ENCODE measurements at regions not wholly inside any gene's neighbourhood (a gene's known extent, or its start where the extent isn't known, plus 50 kb on each side); places are given as distances from the start of the nearest gene placed in this dataset.

DNA sequence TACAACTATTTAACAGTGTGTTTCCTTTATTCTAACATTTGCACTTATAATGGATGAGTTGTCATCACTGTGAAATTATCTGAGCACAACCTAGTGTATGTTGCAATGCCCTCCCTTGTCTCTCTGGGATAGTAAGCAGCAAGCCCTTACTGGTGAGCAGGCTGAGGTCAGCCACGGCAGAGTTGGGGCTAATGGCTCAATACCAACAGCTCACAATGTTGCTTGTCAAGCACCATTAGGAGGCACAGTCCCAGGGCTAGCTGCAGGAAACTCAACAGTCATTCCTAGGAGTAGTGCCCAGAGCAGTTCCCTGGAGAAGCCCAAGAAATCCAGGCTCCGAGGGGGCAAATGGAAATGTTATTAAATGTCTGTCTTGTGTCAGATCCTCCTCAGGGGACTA, 858.4 kb downstream of the GRID1 start:
- DNase-seq (ENCODE audit: low spot score), result no peak
- TF ChIP-seq, protein P1, sequence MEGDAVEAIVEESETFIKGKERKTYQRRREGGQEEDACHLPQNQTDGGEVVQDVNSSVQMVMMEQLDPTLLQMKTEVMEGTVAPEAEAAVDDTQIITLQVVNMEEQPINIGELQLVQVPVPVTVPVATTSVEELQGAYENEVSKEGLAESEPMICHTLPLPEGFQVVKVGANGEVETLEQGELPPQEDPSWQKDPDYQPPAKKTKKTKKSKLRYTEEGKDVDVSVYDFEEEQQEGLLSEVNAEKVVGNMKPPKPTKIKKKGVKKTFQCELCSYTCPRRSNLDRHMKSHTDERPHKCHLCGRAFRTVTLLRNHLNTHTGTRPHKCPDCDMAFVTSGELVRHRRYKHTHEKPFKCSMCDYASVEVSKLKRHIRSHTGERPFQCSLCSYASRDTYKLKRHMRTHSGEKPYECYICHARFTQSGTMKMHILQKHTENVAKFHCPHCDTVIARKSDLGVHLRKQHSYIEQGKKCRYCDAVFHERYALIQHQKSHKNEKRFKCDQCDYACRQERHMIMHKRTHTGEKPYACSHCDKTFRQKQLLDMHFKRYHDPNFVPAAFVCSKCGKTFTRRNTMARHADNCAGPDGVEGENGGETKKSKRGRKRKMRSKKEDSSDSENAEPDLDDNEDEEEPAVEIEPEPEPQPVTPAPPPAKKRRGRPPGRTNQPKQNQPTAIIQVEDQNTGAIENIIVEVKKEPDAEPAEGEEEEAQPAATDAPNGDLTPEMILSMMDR (IDR thresholded peaks at IDR 0.05; ENCODE audit: borderline replicate concordance, control extremely low read depth, extremely low read depth, insufficient read depth, missing control alignments), result no peak
- in situ Hi-C loops (cut with MboI; ENCODE audit: low sequenced_read_pairs, unreplicated experiment), result no loop called here

DNA sequence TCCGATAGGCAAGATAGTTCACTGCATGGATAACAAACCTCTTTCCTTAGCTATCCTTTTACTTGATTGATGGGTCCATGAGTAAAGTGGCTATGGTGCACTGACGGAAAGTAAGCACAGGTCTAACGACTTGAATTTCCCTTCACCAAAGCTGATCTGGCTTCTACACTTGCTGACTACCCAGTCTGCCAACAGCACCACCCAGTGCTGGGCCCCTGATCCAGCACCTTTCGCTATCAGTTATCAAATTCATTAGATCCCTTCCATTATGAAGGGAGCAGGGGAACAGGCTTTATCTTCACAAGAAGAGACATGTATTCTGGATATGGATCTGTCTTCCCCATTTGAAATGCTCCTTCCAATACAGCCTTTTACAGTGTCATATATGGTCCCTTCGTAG, 855.9 kb downstream of the GRID1 start:
- DNase-seq (ENCODE audit: low spot score), result no peak
- TF ChIP-seq, protein P1 (IDR thresholded peaks at IDR 0.05; ENCODE audit: borderline replicate concordance, control extremely low read depth, extremely low read depth, insufficient read depth, missing control alignments), result no peak
- in situ Hi-C loops (cut with MboI; ENCODE audit: low sequenced_read_pairs, unreplicated experiment), result no loop called here

DNA sequence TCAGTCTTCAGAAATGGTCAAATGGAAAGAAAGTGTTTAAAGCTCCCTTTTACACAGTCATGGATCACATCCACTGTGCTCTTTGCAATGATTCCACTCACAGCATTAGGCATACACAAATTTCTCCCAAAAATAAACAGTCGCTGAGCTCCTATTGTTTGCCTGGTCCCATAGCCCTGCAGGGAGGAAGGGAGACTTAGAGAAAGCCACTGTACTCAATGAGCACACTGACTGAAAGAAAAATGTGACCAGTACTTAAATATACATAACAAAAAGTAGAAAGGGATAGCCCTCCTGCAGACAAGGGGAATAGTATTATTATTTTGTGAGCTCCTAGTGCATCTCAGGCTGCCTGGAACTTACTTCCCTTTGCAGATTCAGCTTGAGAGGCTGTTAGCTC, 853.2 kb downstream of the GRID1 start:
- in situ Hi-C loops (cut with MboI; ENCODE audit: low sequenced_read_pairs, unreplicated experiment), result no loop called here
- no peak for DNase-seq (ENCODE audit: low spot score)
- TF ChIP-seq, protein P1 (IDR thresholded peaks at IDR 0.05; ENCODE audit: borderline replicate concordance, control extremely low read depth, extremely low read depth, insufficient read depth, missing control alignments), result no peak

DNA sequence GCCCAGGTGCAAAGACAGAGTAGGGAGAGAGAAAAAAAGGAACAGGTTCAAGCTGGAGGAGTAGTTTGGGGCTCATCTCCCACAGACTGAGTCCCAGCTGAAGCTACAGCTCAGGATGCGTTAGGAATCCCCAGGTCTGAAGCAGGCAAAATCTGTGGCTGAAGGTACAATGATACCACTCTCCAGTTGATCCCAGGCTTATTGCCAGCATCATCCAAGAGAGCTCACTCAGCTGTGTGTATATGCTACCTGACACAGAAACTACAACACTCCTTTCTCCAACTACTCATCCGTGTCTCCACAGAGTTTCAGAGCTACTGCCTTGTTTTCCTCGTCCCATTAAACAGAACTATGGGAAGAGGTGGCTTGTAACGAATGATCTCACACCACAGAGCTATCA, 851.3 kb downstream of the GRID1 start:
- in situ Hi-C loops (cut with MboI; ENCODE audit: low sequenced_read_pairs, unreplicated experiment), result no loop called here

DNA sequence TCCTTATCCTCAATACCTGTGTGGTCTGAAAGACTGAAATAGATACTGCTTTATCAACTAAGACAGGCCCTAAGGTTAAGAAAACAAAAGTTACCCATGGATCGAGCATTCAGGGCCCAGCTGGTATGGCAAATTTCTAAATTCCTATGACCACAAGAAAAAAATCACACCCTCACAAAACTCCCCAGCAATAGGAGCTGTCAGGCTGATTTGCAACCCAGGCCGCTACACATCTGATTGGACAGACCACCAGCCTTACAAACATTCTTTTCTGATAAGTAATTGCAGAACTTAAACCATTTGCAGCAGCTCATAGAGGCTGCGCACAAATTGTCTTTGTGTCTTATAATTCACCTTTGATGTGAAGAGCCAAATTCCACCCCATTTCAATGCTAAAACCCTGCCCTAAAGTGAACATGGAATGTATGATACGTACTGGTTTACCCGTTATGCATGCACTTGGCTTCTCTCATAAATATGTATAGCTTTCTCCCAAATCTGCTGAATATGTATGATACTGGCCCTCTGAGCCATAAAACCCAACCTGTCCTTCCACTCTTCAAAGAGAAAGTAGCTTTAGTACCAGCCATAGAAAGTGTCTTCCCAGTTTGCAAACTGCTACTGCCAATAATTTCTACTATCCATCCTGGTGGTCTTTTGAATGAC, 842.5 kb downstream of the GRID1 start:
- in situ Hi-C loops (cut with MboI; ENCODE audit: low sequenced_read_pairs, unreplicated experiment), result no loop called here
- TF ChIP-seq, protein P1 (IDR thresholded peaks at IDR 0.05; ENCODE audit: borderline replicate concordance, control extremely low read depth, extremely low read depth, insufficient read depth, missing control alignments), result no peak
- DNase-seq (ENCODE audit: low spot score), result no peak

More for the DNA sequence above, 851.3 kb downstream of the GRID1 start:
- DNase-seq (ENCODE audit: low spot score), result no peak
- TF ChIP-seq, protein P1 (IDR thresholded peaks at IDR 0.05; ENCODE audit: borderline replicate concordance, control extremely low read depth, extremely low read depth, insufficient read depth, missing control alignments), result no peak

DNA sequence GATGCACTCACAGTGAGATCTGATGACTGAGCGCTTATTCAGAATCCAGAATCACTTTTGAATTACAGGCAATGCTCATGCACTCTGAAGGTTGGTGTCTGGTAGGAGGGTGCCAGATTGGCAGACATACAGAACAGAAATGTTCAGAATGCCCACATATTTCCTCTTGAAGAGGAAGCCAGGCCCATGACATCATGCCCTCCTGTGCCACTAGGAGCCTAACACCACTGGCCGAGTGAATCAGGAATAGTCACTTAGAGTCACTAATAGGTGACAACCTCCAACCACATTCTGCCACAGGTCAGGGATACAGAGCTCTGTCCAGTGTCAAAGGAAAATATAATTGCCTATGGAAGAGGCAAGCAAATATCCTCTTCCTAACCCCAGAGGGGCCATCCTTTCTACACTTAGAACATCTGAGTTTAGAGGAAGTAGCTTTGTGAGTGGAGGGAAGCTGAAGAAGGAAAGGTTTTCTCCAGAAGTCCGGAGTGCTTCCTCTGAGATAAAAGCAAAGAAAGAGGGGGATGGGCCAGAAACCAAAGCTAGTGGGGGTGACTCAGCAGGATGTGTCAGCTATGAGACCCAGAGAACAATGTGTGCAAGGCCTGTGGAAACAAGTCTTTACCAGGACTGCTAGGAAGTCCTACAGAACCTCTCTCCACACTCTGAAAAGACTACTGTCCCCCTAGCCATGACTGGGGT, 838.8 kb downstream of the GRID1 start:
- no peak for DNase-seq (ENCODE audit: low spot score)
- in situ Hi-C loops (cut with MboI; ENCODE audit: low sequenced_read_pairs, unreplicated experiment), result no loop called here
- TF ChIP-seq, protein P1 (IDR thresholded peaks at IDR 0.05; ENCODE audit: borderline replicate concordance, control extremely low read depth, extremely low read depth, insufficient read depth, missing control alignments), result no peak

All from GM13976 (cell line).